AG20443 (cell line): ENCODE measurements at regions not wholly inside any gene's neighbourhood (a gene's known extent, or its start where the extent isn't known, plus 50 kb on each side); places are given as distances from the start of the nearest gene placed in this dataset.

Experiments
- DNase-seq: peaks from one replicate; pipeline ENCODE4 v3.0.0; 2012; ENCODE audit warnings: low spot score, mixed read lengths

DNA sequence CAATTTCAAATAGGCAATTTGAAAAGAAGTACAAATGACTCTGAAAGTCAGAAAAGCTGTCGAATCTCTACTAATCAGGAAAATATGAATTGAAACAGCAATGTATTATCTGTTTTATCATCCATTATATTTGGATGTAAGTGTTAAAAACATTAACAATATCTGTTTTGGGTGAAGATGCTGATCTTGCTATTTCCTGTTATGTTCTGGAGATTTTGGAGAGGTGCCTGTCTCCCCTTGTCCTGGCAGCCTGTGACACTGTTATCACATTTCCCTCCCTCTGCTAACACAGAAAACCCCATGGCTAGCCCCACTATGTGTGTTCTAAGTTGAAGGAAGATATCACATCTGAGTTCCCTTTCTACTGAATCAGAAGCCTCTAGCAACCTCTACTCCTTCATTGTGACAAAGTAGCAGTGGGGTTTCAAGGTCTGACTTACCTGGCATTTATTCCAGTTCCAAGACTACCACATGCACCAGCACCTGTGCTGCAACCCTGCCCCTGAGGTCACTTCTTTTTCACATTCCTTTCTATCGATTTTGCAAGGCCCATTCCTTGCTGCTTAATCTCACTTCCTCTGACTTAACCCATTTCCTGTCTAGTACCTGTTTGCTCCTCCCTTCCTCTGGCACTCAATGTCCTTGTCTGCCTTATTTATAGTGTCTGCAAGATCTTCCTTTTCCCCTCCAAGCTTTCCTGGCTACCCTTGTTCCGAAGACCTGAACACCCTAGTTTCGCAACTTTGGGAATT, 95.5 kb upstream of the COL8A1 start:
- DNase-seq, result no peak

DNA sequence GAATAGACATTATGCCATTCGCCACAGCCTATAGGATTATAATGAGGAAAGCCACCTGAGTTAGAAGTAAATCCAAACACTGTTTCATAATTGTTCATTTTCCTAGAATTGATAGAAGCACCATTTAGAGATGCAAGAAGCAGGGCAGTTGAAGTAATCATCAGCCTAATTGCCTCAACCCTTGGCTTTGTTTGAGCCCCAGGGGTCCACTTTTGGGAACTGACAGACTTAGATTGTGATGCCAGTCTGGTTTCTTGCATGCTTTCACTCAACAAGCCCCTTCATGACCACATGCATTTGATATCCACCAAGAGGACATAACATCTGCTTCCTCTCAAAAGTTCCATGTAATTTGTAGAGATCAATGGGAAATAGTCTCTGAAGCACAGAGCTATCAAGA, 97.2 kb upstream of the COL8A1 start:
- no peak for DNase-seq

DNA sequence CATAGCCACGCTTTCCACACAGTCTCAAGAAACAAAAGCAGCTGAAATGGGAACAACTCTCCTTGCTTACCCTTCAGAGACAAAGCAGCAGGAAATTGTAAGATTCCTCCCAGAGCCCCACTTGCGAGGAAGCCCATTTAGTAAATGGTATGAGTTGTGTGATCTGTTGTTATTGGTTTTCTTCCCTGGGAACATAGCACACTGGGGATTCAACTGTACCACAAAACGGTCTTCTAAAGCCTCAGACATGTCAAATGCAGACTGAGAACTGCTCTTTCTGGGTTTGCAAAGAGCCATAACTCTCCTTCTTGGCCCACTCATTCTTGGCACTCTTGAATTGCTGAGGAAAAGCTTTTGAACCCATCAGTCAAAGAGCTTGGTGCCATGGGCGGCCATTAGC, 101.0 kb upstream of the COL8A1 start:
- DNase-seq, result no peak

DNA sequence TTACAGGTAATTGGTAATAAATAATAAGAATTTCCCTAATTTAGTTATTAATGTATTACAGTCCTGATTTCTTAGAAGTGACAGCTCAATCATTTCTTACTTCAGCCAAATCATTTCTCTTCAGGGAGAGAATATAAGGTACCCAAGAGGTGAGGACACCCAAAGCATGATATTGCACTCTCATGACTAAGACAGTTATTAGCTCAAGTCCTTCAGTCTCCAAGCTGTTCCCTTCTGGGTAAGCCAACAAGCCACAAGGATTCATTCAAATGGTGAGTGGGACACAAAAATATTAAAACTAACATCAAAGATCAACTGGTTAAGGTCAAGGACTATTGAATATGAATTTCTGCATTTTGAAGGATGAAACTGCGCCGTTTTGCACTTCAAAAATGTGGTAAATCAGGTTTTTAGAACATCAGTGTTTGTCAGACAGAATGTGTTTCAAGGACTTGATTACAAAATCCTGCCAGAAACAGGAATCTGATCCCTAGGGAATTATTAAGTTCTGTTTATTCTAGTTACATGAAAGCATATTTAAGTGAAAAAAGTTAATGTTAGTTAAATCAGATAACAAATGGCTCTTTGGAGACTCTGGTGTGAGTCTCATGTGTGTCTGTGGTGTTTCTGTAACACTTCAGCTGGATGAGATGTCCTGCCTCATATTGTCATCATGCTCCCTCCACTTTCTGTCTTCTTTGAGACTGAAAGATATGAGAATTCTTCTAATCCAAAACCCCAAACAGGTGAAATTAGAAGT, 101.7 kb upstream of the COL8A1 start:
- no peak for DNase-seq

DNA sequence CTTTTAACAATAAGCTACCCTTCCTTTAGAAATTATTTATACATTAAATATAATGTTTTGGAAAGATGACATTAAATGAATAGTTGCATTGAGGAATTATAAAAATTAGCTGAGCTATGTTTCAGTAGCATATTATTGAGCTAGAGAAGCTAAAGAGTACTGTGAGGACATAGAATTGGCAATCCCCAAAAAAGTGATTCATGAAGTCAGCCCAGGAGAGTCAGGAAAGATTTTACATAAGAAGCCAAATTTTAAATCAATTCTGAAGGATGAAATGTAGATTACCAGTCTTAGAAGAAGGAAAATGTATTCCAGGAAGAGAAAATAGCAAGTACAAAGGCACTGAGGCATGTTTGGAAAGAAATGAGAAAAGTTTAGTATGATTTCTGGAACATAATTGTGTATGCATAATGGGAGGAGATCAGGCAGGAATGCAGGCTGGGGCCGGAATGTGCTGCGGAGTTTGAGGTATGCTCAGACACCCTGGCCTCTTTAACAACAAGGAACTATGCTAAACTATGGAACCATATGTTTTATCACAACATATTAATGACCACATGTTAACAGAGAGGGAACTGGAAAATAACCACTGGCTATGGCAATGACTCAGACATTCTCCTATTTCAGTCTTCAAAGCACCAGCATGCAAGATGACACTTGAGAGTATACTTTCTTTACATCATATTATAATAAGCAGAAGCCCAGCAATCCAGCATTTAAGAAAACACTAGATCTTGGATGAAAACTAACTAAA, 103.3 kb upstream of the COL8A1 start:
- DNase-seq, result peak; percentile 15

DNA sequence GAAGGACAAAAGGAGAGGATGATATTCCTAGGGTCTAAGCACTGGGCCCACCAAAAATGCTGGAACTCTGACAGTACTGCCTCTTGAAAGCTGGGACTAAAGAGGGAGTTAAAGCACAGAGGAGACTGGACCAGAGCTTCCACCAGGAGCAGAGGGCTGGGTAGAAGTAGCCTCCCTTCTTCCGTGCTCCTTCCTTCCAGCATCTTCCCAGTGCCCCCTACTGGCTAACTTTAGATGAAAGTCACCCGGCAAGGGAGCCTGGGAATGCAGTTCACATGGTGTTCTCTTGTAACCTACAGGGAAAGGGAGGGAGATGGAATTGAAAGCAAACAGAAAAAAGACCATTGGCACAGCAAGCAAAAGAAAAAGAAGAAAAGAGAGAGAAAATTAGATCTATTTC, 106.1 kb upstream of the COL8A1 start:
- DNase-seq, result peak; percentile 65

DNA sequence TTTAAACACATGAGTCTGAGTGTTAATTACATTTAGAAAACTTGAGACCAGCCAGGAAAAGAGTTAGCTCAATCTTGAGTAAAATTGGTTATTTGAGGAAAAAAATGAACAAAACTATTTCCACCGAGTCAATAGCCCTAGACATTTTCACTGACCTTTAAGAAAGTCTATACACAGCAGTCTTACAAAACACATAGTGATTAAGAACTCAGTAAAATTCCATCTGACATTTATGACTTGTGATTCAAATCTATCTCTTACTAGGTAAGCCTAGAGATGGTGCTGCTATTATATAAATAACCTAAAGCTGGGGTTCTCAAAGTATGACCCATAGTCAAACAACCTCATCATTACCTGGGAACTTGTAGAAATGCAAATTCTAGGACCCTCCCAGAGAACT, 109.1 kb upstream of the COL8A1 start:
- DNase-seq, result no peak

DNA sequence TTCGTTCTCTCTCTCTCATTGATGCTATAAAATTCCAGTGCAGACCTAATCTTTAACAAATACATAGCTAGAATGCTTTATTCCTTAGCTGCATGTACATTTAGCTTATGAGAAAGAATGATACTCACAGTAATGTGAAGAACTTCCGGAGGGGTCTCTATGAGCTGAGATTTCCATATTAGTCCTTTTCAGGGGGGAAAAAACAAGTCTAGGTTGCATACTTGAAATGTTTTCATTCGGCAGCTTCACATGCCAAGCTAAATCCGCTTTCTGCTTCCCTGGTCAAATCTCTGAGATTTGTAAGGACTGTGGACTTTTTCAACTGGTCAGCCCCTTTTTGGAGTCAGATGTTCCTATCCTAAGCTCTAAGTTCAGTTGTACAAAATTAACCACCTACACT, 111.5 kb upstream of the COL8A1 start:
- no peak for DNase-seq

DNA sequence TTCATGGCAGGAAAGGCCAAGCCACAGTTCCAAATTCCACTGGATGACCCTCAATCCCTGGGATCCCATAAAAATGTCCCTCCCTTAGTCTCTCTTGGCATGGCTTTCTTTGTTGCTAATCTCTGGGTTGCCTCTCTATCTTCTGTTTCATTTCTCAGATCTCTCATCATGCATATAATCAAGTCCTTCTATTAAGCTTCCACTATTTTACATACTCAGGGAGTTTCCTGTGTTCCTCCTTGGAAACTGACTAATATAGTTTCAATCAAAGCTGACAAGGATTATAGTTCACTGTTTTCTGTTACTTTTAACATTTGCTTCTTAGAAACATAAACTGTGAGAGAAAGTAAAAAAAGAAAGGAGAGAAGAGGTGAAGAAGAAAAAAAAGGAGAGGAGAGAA, 113.8 kb upstream of the COL8A1 start:
- DNase-seq, result no peak

DNA sequence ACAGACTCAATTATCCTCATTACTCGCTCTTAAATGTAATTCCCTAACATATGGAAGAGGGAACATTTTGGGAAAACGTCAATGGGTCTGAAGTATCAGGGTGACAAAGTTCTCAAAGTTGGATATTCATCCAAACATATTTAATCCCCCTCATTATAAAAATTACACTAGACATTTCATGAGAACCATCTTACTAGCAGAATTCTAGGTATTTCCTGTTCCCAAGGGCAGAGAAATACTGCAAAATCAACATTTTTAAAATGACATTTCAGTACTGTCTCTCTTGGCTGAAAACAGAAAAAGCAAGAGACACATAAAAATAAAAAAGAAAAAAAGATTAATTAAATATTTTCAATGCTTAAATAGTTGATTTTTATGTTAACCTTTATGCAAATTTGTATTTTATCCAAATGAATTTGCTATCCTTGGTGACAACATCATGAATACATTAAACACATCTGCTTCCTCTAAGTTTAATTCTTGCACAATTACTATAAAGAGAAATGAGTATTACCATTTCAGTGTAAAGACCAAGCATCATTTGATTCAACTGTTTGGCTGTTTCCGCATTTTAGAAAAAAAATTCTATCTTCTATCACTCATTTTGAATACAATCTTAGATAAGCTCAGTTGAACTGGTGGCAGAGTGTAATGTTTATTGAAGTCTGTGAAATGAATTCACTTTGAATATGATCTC, 114.8 kb upstream of the COL8A1 start:
- no peak for DNase-seq

DNA sequence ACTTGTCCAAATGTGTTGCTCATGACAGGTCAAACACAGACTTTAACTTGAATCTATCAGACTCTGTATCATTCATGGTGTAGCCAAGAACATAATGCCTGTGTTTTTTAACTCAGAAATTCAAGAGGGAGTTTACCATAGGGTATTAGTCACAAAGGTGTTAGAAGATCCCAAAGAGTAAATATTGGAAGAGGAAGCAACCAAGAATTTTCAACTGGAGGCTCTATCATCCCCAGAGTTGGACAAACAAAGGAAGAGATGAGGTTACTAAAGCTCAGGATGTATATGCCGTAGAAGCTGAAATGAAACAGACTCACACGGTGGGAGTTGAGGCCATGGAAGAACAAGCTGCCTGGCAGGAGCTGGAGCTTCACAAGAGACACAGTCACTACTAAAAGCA, 116.2 kb upstream of the COL8A1 start:
- no peak for DNase-seq

DNA sequence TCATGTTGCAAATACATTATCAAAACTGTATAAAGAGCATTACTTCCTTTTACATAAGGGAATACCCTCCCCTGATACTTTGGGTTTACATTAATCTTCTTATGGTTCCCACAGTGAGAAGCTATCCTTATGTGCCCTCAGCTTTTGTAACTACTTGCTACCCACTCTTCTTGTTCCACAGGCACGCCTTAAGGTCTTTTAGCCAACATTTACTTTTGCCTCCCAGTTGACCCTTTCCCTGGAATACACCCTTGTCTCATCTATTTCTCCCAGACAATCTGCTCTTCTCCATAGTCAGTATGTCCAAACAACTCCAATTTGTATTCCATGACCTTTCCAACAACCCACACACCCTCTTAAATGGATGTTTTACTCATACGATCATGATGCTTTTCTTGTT, 116.8 kb upstream of the COL8A1 start:
- no peak for DNase-seq

DNA sequence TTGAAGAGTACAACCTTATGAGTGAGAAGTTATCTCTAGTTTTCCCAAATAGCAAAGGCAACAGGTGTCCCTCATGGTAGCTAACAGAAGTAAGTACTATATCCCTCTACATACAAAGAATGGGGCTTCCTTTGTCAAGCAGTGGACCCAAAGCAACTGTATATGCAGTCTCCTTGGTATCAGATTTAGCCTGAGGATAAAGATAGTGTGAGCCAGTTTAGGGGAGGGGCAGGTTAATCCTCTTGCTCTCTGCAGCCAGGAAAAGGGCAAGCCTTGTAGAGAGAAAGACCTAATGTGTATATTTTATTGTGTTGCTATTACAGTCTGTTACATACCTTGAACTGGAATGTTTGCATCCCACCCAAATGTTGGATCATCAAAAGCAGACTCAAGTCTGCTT, 117.9 kb upstream of the COL8A1 start:
- no peak for DNase-seq

DNA sequence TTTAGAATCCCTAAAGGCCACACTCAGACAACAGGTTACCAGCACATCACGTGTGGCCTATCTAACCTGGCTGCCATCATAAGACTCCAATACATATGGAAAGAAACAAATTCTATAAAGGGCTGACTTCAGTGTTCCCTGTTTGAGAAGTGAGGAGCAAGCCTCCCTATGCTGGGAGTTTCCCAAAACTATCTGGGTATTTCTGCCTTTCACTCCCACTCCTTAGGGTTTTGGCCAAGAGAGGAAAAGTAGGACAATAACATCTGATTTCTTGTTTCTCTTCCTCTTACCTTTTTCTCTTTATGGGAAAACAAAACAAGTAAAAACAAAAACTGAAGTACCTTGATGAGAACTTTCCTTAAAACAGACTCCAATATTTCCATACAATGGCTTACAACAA, 121.5 kb upstream of the COL8A1 start:
- no peak for DNase-seq

DNA sequence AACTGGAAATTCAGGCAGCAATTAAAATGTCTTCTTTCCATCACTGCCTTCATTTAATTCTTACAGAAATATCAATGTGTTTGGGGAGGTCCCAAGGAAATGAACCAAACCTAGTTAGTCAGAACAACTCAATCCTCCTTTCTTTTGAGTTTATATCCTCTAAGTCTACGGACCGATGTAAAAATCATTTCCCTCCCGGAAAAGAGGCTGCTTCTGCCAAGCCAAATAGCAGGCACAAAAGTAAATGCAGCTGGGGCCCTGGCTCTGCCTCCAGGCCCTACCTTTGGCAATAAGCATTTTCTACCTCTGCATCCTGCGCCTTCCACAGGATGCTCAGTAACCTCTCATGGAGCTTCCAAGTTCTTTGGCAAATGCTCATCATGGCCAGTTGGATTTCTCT, 122.5 kb upstream of the COL8A1 start:
- no peak for DNase-seq

DNA sequence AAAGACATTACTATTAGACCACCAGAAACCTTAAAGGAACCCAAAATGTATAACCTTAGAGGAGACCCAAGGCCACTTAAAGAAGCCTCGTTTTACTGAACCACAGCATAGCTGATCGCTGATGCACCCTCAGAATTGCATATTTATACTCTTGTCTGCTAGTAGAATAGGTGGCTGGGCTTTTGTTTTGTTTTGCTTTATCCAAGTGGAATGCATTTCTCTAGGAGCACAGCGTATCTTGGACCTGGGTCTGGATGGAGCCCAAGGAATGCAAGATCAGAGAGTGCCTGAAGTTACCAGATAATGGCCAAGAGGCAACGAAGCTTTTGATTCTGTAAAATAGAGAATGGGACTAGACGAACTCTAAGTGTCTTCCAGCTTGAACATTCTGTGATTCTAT, 129.2 kb upstream of the COL8A1 start:
- DNase-seq, result peak; percentile 34

DNA sequence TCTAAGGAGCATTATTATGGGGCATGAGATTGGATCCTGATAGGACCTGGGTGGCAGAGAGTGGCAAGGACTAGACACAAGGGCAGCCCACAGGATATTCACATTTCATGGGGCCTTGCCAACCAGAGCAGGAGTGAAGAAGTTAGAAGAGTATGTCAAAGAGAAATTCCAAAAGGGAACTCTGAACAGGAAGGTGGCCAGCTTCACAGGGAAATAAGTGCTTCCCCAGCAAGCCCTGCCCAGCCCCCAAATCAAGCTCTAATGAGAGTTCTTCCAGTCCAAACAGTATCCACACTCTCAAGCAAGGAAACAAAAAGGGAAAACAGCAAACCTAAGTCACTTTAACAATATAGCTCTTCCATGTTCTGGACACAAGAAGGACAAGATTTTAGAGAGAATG, 130.2 kb upstream of the COL8A1 start:
- no peak for DNase-seq

DNA sequence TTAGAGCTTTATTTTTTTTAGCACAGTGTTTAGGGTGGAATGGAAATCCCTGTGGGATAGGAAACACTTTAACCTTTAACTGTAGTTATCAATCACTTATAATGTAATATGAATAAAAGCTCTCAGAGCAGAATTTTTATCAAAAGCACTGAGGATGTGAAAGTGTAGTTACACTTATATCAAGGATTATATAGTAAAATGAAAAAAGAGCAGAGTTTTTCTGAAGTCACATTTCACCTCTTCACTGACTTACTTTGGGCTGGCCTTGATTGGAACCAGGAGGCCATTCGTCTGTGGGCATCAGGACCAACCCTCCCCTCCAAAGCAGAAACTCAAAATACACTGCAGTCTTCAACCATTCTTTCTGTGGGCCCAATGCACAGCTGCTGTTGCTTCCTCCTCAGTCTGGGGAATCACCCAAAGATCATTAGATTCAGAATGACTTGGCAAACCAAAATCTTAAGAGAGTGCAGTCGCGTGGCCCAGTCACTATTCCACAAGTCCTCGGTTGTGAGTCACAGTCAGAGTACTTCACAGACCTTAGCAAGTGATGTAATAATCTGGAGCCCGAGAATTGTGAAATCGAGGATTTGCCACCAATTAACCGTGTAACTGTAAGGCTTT, 132.6 kb upstream of the COL8A1 start:
- peak; percentile 84 for DNase-seq

DNA sequence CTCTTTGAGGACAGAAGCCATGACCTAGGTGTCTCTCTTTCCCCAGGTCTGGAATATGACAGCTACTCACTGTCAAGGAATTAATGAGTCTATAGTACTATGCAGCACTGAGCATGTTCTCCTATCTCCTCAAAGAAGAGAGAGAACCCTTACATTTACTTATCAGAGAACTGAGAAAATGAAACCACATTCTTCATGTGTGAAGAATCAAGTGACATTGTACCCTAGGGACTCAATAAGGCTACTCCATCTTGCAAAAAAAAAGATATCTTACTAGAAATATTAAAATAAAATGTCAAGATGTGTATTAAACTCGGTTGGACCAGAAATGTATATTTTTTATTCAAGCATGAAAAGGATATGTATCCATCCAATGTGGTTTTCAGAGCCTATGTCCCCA, 133.2 kb upstream of the COL8A1 start:
- DNase-seq, result no peak

DNA sequence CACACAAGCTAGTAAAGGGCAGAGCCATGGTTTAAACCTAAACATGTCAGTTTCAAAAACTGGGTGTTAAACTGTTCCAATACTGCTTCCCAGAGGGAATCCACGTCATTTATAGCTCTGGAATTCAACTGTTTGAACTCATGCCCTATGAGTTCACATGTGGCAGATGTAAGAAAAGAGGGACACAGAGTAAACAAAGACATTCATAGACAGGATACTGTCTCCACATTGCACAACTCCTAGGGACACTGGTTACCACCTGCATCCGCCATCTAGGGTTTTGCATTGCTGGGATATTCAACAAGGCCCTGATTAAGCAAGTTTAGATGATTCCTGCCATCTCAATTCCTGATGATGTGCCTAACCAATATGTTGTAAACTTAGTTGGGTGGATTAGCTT, 134.1 kb upstream of the COL8A1 start:
- peak; percentile 18 for DNase-seq

DNA sequence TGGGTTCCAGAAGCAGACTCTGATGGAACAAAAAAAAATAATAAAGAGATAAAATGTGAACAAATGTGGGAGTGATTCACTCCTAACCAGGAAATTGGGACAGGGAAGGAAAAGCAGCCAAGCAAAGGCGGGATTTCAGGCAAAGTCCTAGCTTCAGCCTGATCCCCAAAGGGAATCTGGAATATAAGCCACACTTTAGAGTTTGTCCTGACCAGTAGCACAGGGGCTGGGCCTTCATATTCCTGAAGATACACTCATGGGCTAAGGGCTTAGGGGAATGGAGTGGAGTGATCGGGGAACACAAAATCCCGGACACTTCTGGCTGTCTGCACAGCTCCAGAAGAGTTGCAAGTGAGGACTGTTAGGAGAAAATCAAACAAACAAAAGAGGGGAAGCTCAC, 135.0 kb upstream of the COL8A1 start:
- DNase-seq, result peak; percentile 30

DNA sequence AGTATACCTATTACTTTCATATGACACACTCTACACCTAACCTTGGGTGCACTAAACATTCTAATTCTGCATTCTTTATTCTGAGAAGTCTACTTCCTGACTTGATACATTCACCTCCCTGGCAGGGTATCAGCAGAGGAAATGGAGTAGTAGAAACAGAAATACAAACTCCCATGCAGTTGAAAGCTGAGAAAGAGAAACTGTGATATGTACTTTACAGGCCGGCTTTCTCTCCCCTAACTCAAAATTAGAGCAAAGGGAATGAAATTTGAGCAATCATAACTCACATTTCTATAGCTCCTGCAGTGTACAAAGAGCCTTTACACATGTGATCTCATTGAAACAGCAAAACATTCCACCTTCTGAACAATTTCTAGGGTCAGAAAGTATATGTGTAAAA, 135.5 kb upstream of the COL8A1 start:
- no peak for DNase-seq
